Progenitor cell of endocrine pancreas (in vitro differentiated cells): ENCODE measurements at regions not wholly inside any gene's neighbourhood (a gene's known extent, or its start where the extent isn't known, plus 50 kb on each side); places are given as distances from the start of the nearest gene placed in this dataset.

Experiments used
- DNase-seq: peaks from one replicate; pipeline ENCODE4 v3.0.0; 2021; ENCODE audit warnings: low spot score; ENCODE audit not compliant: unreplicated experiment
- H3K27ac Mint-ChIP-seq: 2 replicates; pipeline ENCODE4 v1.8.0; 2021; ENCODE audit warnings: mild to moderate bottlenecking, moderate library complexity, mixed read lengths
- H3K27me3 Mint-ChIP-seq: 2 replicates; pipeline ENCODE4 v1.8.0; 2021; ENCODE audit warnings: mixed read lengths
- H3K36me3 Mint-ChIP-seq: 2 replicates; pipeline ENCODE4 v1.8.0; 2022; ENCODE audit warnings: mixed read lengths; ENCODE audit not compliant: insufficient read depth
- H3K4me1 Mint-ChIP-seq: 2 replicates; pipeline ENCODE4 v1.8.0; 2021; ENCODE audit warnings: low read depth, mixed read lengths
- H3K4me3 Mint-ChIP-seq: 2 replicates; pipeline ENCODE4 v1.8.0; 2021; ENCODE audit warnings: low read depth, mild to moderate bottlenecking, moderate library complexity, mixed read lengths
- H3K9me3 Mint-ChIP-seq: 2 replicates; pipeline ENCODE4 v1.8.0; 2021; ENCODE audit warnings: low read depth, mixed read lengths
- TF ChIP-seq, protein P1 (sequence below): fragments of 200-600 bp; sonication (generic); IDR thresholded peaks from one replicate; pipeline ENCODE4 v1.5.0; 2021; ENCODE audit warnings: antibody characterized with exemption, mild to moderate bottlenecking; ENCODE audit not compliant: unreplicated experiment

DNA sequence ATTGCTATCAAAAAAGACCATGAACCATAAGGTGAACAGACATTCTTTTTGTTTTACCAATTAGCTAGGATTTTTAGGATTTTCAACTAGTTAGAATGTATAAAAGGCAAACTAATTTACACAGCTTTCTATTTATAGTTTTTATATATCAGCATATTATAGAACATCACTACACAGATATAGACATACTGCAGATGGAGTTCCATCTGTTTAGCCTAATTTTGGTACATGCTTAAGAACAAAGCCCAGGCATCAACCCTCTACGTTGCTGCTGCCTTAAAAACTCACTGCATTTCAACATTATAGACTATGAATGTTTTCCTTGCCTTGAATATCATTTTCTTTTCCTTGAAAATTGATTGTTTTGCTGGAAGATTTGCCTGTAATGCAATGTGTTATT, 2227.5 kb upstream of the C9orf72 start:
- no peaks in the 10 kb centered on the region for H3K4me1 Mint-ChIP-seq
- no peaks in the 10 kb centered on the region for H3K9me3 Mint-ChIP-seq
- no peak for DNase-seq
- TF ChIP-seq, protein P1, sequence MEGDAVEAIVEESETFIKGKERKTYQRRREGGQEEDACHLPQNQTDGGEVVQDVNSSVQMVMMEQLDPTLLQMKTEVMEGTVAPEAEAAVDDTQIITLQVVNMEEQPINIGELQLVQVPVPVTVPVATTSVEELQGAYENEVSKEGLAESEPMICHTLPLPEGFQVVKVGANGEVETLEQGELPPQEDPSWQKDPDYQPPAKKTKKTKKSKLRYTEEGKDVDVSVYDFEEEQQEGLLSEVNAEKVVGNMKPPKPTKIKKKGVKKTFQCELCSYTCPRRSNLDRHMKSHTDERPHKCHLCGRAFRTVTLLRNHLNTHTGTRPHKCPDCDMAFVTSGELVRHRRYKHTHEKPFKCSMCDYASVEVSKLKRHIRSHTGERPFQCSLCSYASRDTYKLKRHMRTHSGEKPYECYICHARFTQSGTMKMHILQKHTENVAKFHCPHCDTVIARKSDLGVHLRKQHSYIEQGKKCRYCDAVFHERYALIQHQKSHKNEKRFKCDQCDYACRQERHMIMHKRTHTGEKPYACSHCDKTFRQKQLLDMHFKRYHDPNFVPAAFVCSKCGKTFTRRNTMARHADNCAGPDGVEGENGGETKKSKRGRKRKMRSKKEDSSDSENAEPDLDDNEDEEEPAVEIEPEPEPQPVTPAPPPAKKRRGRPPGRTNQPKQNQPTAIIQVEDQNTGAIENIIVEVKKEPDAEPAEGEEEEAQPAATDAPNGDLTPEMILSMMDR: no peak
- H3K4me3 Mint-ChIP-seq: no peak overlapping the region
- H3K27ac Mint-ChIP-seq: no peak overlapping the region
- H3K36me3 Mint-ChIP-seq: no peaks in the 10 kb centered on the region
- H3K27me3 Mint-ChIP-seq: no peaks in the 10 kb centered on the region

DNA sequence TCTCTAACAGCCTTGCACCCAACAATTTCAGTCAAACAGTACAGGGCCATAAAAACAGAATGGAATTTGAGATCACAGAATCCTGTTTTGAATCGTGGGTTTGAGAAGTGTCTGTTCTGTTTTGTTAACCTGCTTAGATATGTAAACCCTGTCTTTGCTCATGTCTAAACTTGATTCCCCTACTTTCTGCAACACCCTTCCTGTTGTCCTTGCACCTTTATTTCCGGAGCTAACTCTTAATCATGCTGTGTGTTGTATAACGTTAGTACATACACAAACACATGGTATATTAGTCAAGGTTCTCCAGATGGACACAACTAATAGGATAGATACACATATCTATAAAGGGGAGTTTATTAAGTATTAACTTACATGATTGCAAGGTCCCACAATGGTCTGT, 2229.2 kb upstream of the C9orf72 start:
- H3K4me3 Mint-ChIP-seq: no peak overlapping the region
- H3K27me3 Mint-ChIP-seq: no peaks in the 10 kb centered on the region
- TF ChIP-seq, protein P1: no peak
- no peaks in the 10 kb centered on the region for H3K4me1 Mint-ChIP-seq
- no peaks in the 10 kb centered on the region for H3K9me3 Mint-ChIP-seq
- no peaks in the 10 kb centered on the region for H3K36me3 Mint-ChIP-seq
- no peak for DNase-seq
- no peak overlapping the region for H3K27ac Mint-ChIP-seq

DNA sequence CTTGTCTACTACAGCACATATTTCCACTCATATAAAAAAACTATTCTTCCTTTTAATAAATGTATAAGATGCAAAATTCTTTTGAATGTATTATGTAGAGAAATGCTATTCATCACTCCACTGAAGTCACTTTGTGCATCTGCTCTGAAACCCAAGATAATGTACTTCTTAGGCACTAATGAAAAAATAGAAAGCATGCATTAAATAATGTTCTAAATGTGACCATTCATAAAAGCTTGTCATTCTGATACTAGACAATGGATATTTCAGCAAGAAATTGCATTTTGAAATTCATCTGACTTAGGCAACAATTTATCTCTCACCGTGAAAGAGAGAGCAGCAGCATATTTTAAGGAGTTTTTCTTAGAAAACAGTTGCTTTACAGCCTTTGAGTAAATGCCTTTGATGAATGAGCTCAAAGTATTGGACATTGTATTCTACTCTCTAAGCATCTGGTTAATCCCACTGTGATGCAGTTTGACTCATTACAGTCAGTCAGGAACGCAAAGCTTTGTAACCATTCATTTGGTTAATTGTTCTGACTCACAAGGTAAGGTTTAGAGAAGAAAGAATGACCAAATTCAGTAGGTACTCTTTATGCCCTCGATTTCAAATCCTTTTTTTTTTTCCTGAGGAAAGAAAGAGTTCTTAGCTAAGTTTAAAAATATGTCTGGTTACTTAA, 2233.8 kb upstream of the C9orf72 start:
- Mint-ChIP-seq H3K27me3 (no peaks in the 10 kb centered on the region), H3K4me3 (no peak overlapping the region), H3K27ac (no peak overlapping the region), H3K9me3 (peaks cover 25% of the 10 kb centered on the region), H3K4me1 (no peaks in the 10 kb centered on the region), H3K36me3 (peaks cover 2% of the 10 kb centered on the region)
- no peak for DNase-seq
- TF ChIP-seq, protein P1: no peak

DNA sequence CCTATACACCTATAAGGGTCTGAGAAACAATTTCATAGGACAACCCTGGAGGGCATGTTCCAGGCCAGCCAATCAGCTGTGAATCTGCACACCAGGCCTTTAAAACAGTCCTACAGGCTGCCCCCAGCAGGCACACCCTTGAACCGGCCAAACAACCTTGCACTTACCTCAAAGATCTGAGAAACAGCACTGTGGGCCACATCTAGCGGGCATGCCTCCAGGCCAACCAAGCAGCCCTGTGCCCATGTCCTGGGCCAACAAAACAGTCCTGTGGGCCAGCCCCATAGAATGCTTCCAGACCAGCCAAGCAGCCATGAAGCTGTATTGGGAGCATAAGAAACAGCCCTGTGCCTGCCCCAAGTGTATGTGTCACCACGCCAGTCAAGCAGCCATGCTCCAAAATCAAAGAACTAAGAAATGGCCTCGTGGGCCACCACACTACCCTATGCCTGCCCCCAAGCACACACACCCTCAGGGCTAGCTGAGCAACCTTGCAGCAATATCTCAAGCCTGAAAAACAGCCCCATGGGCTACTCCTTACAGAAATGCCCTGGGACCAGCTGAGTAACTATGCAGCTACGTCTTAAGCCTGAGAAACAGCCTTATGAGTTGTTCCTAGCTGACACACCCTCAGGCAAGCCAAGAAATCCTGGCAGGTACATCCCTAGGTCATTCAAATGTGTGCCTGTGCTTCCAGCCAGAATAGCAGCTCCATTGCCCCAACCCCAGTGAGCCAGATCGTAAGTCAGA, 2243.8 kb upstream of the C9orf72 start:
- peaks cover 2% of the 10 kb centered on the region for H3K36me3 Mint-ChIP-seq
- no peak for DNase-seq
- H3K9me3 Mint-ChIP-seq: peaks cover 18% of the 10 kb centered on the region
- H3K27ac Mint-ChIP-seq: no peak overlapping the region
- TF ChIP-seq, protein P1: no peak
- no peaks in the 10 kb centered on the region for H3K27me3 Mint-ChIP-seq
- no peaks in the 10 kb centered on the region for H3K4me1 Mint-ChIP-seq
- H3K4me3 Mint-ChIP-seq: no peak overlapping the region

DNA sequence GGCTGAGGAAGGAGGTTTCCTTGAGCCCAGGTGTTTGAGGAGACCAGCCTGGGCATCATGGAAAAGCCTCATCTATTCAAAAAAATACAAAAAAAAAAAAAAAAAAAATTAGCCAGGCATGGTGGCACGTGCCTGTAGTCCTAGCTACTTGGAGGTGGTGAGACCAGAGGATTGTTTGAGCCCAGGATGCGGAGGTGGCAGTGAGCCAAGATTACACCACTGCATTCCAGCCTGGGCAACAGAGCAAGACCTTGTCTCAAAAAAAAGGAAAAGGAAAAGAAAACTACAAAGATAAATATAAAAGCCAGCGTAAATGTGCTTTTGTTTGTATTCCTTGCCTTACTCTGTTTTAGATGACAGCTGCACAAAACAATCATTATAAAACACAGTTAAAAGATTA, 2249.2 kb upstream of the C9orf72 start:
- no peak for DNase-seq
- Mint-ChIP-seq H3K9me3 (peaks cover 25% of the 10 kb centered on the region), H3K27me3 (no peaks in the 10 kb centered on the region), H3K36me3 (peaks cover 2% of the 10 kb centered on the region), H3K27ac (no peak overlapping the region), H3K4me3 (no peak overlapping the region), H3K4me1 (no peaks in the 10 kb centered on the region)
- TF ChIP-seq, protein P1: no peak
